ENCODE measurements at regions not wholly inside any gene's neighbourhood (a gene's known extent, or its start where the extent isn't known, plus 50 kb on each side); places are given as distances from the start of the nearest gene placed in this dataset.
A peak's percentile ranks its signal among the peaks of the same experiment; 100 is the strongest.
"Not testable (repeated sequence)": the region's sequence is repeated elsewhere in the genome, so short reads cannot be mapped to it uniquely, and the experiment has no call there.

GRCh38 chr5:66443462-66444130 lies 152.6 kb upstream of the MAST4 start:
- peak in 7 of 11 donors; percentile 16 to 39 (median 24) for DNase-seq (ENCODE audit: extremely low read depth in 1 of 11, low read depth in 9 of 11, low spot score in 4 of 11)

DNA sequence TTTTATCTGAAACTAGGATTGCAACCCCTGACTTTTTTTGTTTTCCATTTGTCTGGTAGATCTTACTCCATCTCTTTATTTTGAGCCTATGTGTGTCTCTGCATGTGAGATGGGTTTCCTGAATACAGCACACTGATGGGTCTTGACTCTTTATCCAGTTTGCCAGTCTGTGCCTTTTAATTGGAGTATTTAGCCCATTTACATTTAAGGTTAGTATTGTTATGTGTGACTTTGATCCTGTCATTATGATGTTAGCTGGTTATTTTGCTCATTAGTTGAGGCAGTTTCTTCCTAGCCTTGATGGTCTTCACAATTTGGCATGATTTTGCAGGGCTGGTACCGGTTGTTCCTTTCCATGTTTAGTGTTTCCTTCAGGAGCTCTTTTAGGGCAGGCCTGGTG lies 148.1 kb upstream of the MAST4 start:
- DNase-seq (ENCODE audit: extremely low read depth in 1 of 11, low read depth in 9 of 11, low spot score in 4 of 11): not testable (repeated sequence)

GRCh38 chr5:66450237-66450636 lies 146.0 kb upstream of the MAST4 start:
- DNase-seq (ENCODE audit: extremely low read depth in 1 of 11, low read depth in 9 of 11, low spot score in 4 of 11): no peak

- no peak for DNase-seq (ENCODE audit: extremely low read depth in 1 of 11, low read depth in 9 of 11, low spot score in 4 of 11)
These were observed 145.2 kb upstream of the MAST4 start for GRCh38 chr5:66450988-66451387.

GRCh38 chr5:66452109-66452508 lies 144.1 kb upstream of the MAST4 start:
- DNase-seq (ENCODE audit: extremely low read depth in 1 of 11, low read depth in 9 of 11, low spot score in 4 of 11): no peak

GRCh38 chr5:66454186-66455078 lies 141.8 kb upstream of the MAST4 start:
- DNase-seq (ENCODE audit: extremely low read depth in 1 of 11, low read depth in 9 of 11, low spot score in 4 of 11): no peak

GRCh38 chr5:66459728-66460127 lies 136.5 kb upstream of the MAST4 start:
- no peak for DNase-seq (ENCODE audit: extremely low read depth in 1 of 11, low read depth in 9 of 11, low spot score in 4 of 11)

DNA sequence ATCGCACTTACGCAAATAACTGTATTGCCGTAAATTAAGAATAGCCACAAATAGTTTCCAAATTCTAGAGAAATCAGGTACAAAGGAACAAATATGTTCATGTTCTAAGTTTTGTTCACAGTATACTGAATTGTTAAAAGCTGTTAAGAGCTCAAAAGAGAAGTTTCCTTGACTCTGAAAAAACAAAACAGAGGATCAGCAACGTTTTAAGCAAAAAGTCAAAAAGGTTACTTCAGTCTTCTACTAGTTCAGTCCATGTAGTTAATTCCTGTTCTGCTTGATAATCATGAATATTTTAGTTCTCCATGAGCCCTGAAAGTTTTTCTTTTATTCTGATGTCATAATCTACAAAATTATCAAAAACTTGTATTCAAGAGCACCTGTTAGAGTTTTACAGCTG lies 128.6 kb upstream of the MAST4 start:
- DNase-seq (ENCODE audit: extremely low read depth in 1 of 11, low read depth in 9 of 11, low spot score in 4 of 11): no peak

- no peak for DNase-seq (ENCODE audit: extremely low read depth in 1 of 11, low read depth in 9 of 11, low spot score in 4 of 11)
These were observed 126.5 kb upstream of the MAST4 start for GRCh38 chr5:66469684-66470083.

GRCh38 chr5:66472010-66472409 lies 124.2 kb upstream of the MAST4 start:
- no peak for DNase-seq (ENCODE audit: extremely low read depth in 1 of 11, low read depth in 9 of 11, low spot score in 4 of 11)

- DNase-seq (ENCODE audit: extremely low read depth in 1 of 11, low read depth in 9 of 11, low spot score in 4 of 11): no peak
These were observed 120.5 kb upstream of the MAST4 start for GRCh38 chr5:66475731-66476130.

GRCh38 chr5:66477596-66477995 lies 118.6 kb upstream of the MAST4 start:
- no peak for DNase-seq (ENCODE audit: extremely low read depth in 1 of 11, low read depth in 9 of 11, low spot score in 4 of 11)

DNA sequence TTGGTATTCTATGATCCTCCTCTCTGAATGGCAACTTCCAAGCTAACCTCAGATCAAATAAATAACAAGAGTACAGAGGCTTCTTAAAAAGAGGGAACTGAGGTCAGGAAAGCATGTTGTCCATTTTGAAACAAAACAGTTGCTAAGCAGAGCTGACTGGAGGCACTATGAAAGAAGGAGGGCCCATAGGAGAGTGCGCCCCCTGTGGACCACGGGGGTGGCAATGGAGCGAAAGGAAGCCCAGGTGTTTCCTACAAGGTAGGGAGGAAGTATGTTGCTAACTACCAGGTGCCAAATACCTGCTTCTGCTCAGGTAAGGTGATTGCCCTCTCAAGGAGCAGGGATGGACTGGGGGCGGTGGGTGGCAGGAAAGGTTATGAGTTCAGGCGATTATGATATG lies 101.8 kb upstream of the MAST4 start:
- no peak for DNase-seq (ENCODE audit: extremely low read depth in 1 of 11, low read depth in 9 of 11, low spot score in 4 of 11)

DNA sequence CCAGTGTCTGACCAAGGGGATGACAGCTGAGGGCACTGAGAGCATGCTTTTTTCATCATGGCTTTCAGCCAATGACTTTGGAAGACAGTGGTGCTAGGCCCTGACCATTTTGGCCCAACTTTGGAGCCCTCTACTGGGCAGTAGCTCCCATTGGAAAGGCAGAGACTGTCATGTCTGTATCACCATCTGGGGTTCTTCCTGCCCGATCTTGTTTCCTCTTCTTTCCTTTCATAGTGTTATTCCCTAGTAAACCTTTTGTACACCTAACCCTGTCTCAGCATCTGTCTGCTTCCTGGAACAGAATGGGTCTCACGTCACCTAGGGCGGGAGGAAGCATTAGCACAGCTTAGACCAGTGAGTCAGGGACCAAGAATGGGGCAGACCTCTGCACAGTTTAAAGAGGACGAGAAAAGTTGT lies 97.4 kb upstream of the MAST4 start:
- no peak for DNase-seq (ENCODE audit: extremely low read depth in 1 of 11, low read depth in 9 of 11, low spot score in 4 of 11)

- no peak for DNase-seq (ENCODE audit: extremely low read depth in 1 of 11, low read depth in 9 of 11, low spot score in 4 of 11)
These were observed 92.9 kb upstream of the MAST4 start for GRCh38 chr5:66503203-66503789.

DNA sequence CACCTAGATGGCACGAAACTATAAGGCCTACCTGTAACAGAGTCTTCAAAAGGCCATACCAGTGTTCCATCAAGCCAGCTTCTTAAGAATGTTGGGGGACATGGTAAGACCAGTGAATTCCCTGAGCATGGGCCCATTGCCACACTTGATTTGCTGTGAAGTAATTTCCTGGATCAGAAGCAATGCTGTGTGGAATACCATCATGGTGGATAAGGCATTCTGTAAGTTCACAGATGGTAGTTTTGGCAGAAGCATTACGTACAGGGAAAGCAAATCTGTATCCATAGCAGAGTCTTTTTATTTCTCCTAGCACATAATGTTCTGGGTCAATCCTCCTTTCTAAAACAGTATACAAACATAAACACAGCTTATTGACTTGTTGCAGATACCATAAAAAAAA lies 89.1 kb upstream of the MAST4 start:
- no peak for DNase-seq (ENCODE audit: extremely low read depth in 1 of 11, low read depth in 9 of 11, low spot score in 4 of 11)

GRCh38 chr5:66511491-66511890 lies 84.7 kb upstream of the MAST4 start:
- DNase-seq (ENCODE audit: extremely low read depth in 1 of 11, low read depth in 9 of 11, low spot score in 4 of 11): no peak

DNA sequence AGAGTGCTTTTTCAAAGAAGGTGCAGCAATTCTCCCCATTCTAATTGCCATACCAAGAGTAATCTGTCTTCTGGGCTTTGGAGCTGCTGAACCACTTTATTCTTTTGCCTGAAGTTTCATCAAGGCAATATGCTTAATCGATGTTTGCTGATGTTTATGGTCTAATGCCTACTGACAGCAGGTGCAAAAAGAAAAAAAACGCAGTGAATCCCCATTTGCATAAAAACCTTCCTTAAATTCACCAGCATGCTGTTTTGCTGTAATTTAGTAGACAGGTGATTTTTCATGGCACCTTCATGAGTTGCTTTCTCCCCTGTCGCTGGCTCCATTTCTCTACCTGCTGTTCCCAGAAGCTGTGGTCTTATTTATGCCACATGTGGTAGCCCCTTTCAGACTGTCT lies 83.1 kb upstream of the MAST4 start:
- DNase-seq (ENCODE audit: extremely low read depth in 1 of 11, low read depth in 9 of 11, low spot score in 4 of 11): no peak

DNA sequence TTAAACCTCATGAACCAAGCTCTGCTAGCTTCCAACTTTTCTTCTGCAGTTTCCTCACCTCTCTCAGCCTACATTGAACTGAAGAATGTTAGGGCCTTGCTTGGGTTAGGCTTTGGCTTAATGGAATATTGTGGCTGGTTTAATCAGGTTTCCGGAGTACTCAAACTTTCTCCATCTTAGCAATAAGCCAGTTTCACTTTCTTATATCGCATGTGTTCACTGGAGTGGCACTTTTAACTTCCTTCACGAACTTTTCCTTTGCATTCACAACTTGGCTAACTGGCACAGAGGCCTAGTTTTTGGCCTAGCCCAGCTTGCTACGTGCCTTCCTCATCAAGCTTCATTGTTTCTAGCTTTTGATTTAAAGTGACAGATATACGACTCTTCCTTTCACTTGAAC lies 81.0 kb upstream of the MAST4 start:
- no peak for DNase-seq (ENCODE audit: extremely low read depth in 1 of 11, low read depth in 9 of 11, low spot score in 4 of 11)

DNA sequence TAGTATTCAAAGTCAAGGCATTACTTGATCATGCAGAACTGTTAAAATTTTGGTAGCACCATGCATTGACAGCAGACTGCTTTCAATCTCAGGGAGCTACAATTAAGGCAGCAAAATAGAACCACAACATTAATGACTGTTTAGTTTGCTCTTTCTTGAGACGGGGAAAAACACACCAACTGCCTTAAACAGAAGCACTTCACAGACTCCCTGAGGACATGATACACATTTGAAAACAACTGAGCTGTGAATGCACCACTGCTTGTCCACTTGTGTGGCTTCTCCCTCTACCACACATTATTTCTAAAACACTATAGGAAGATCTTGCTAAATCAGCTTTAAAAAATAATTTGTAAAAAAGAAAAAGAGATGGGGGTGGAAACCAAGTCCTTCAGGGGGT lies 79.6 kb upstream of the MAST4 start:
- DNase-seq (ENCODE audit: extremely low read depth in 1 of 11, low read depth in 9 of 11, low spot score in 4 of 11): no peak

Data from renal cortex interstitium (tissue), 11 donors.